GM18519 (cell line): ENCODE measurements at regions not wholly inside any gene's neighbourhood (a gene's known extent, or its start where the extent isn't known, plus 50 kb on each side); places are given as distances from the start of the nearest gene placed in this dataset.

Source experiments
- ATAC-seq: cut with Tn5 transposase; IDR thresholded peaks from one replicate; pipeline ENCODE4 v1.9.1; 2021; ENCODE audit warnings: mild to moderate bottlenecking, moderate library complexity; ENCODE audit not compliant: unreplicated experiment, low FRiP score

DNA sequence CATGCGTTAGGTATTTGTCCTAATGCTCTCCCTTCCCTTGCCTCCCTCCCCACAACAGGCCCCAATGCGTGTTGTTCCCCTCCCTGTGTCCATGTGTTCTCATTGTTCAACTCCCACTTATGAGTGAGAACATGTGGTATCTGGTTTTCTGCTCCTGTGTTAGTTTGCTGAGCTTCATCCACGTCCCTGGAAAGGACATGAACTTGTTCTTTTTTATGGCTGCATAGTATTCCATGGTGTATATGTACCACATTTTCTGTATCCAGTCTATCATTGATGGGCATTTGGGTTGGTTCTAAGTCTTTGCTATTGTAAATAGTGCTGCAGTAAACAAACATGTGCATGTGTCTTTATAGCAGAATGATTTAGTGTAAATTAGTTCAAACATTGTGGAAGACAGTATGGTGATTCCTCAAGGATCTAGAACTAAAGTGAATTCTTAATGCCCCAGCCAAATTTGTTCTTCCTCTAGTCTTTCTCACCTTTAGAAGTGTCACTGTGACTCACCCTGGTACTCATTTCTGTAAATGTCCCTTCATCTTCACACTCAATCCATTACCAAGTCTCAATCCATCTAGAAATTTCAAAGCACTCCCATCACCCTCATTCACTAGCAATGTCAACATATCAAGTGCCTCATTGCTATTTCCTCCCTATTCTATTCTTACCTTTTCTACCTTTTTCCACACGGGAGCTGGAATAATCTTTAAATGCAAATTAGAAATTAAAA lies 123.9 kb downstream of the MREG start:
- peak; percentile 42 for ATAC-seq

DNA sequence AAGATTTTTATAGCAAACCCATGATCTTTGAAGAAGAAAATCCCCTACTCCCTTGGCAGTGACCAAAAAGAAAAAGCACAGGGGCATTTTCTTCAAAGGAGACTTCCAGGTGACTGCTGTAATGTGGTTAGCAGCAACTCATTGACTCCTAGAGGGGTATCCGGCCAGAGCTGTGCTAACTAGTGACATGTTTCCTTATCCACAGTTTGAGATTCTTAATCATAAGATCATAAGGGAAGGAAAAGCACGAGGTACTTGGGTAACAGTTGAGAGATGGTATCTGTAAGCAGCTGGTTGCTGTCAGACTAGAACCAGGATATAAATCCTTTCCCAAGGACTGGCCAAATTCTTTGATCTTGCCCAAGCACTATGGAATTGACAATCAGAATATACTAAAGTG lies 124.7 kb downstream of the MREG start:
- ATAC-seq, result no peak

DNA sequence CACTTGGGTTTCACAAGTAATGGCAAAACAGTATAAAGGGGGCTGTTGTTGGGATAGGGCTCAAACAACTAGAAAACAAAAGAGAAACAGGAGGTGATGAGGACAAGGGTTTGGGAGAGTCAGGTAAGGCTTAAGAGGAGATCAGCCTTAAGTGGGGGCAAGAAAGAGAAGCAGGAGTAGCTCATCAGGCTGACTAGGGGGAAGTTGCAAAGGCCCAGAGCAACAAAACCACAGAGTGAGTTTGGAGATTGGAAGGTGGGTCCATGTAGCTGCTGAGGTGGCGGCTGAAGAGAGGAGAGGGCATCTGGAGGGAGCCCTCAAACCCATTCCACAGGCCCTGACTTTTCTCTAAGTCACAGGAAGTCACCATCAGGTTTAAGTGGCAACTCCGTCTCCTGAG lies 126.0 kb downstream of the MREG start:
- no peak for ATAC-seq

DNA sequence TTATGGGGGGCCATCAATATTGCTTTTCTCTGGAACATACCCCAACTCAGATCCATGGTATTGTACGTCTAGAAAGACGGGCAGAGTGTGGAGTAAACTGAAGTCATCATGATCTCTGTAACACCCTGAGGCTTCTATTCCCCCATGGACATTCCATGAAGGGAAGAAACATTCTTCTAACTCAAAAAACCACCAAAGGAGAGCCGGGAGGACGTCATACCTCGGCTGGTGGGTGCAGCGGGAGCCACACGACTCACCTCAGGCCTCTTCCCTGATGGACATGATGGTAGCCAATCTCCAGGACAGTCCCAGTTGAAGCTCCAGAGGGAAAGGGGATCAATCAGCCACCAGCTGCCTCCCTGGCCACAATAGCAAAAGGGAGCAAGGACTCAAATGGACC lies 127.3 kb downstream of the MREG start:
- ATAC-seq, result no peak

DNA sequence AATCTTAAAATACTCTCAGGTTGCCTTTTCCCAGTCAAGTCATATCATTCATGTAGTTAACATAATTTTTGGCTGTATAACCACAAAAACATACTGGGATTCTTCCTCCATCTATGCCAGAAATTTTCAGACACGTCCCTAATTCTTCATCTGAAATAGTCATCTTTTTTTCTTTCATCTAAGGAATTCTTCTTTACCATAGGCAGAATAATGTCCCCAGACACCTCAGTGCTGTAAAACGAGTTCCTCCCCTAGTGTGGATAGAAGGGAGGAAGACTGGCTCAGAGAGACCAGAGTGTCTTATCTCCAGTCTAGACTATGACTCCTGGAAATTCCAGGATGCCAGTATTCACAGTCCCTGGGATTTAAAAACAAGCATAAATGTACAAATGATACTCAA lies 127.8 kb downstream of the MREG start:
- no peak for ATAC-seq

DNA sequence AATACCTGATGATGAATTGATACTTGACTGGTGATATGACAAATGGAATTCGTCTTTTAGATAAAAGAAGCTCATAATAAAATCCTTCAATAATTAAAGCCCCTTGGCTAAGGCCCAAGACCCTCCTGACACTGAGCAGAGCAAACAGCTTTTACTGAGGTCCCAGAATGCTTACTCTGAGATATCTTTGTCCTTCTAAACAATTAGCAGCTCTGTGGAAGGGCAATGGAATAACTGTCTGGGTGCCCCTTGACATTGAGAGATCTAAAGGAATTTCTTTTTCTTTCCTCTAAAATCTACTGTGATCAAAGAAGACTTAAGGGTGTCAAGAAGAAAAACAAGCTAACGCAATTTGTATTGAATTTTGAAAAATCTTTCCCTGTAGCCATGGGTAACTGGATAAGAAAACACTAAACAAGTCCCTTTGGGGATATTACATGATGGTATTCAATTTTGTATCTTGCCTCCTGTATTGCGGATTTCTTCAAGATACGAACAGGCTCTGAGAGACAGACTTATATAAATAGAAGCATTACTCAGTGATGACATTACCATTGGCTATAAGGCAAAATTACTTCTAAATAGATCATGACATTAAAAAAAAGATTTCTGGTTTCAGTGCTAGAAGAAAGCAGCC lies 128.8 kb downstream of the MREG start:
- ATAC-seq, result no peak

DNA sequence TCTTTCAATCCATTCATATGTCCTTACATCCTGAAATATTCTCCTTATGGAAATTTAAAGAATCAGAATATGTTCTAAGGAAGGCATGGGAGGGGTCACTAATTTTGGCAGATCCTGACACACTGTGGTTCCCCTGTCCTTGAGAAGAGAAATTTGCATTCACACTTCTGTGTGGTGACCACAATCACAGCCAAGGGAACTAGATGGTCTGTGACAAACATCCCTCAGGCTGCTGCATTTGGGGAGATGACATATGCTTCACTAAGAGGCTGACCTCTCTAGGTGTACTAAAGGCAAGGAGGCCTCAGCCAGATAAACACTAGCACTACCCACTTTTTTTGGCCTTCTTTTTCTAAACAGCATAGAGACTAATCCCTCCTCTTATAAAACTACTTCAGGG lies 129.6 kb downstream of the MREG start:
- peak; percentile 61 for ATAC-seq

DNA sequence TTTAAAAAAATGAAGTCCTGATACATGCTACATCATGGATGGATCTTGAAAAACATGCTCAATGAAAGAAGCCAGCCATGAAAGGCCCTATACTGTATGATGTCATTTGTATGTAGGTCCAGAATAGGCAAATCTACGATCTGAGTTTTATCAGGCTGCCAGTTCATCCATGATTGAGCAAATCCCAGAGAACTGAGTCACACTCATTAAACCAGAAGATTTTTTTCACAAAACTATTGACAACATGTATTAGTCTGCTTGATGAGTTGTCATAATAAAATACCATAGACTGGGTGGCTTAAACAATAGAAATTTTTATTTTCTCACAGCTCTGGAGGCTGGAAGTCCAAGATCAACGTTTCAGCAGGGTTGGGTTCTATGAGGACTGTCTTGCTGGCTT lies 130.7 kb downstream of the MREG start:
- ATAC-seq, result no peak

DNA sequence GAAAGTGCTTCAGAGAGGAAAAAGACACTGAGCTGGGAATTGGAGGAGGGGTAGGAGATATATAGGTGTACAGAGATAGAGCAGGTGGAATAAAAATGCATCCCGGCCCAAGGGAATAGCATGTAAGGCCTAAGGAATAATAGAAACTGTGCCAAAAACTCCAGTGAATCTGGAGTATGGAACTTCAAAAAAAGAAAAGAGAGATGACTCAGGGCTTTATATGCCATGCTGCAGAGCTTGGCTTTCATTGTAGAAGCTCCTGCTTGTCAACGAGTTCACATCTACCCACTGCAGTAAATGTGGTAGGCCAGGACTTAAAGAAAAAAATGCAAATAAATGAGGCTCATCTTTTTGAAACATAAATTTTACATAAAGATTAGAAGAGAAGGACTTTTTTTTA lies 131.8 kb downstream of the MREG start:
- ATAC-seq, result no peak

DNA sequence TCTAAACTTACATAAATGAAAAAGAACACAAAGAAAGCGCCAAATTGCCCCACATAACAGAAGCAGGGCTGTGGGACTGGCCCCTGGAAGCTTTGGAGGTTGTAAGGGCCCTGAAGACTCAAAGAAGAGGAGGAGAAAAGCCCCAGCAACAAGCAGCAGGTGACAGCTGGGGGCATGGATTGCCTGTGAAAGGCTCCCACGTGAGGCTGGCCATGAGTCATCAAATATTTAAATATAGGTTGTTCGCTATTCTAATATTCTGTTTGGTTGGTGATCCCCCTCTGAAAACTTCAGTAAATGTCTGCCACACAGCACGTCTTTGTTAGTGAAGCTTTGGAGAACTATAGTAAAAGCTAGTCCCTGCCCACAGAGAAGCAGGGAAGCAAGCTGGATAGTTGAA lies 132.4 kb downstream of the MREG start:
- peak; percentile 46 for ATAC-seq

DNA sequence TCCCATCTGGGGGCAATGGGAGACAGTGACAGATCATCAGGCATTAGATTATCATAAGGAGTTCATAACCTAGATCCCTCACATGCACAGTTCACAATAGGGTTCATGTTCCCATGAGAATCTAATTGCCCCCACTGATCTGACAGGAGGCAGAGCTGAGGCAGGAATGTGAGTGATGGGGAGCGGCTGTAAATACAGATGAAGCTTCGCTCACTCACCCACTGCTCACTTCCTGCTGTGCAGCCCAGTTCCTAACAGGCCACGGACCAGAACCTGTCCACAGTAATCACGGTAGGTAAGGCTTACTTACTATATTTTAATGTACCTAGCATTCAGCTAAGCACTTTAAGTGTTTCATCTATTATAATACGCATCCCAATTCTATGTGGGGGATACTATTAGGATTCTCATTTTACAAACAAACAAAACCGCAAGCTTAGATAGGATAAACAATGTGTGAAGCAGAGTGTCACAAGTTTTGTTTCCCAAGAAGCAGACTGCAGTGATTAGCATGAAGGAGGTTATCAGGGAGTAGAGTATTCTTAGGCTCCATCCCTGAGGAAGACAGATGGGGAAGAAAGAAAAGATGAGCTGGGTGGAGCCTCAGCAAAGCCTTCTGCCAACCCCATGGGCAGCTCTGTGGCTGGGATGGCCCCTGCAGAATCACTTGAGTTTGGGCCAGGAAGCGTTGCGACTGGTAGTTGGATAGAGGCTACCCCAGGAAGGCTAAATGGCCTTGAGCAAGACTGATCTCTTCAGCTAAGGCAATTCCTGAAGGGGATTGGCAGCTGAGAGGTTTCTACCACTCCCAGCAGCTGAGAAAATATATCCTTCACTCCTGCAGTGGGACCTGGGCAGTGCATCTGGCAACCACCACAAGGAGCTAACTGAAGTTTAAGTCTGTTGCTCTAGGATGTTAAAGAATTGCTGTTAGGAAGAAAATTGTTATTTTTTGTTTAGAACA lies 133.1 kb downstream of the MREG start:
- no peak for ATAC-seq

DNA sequence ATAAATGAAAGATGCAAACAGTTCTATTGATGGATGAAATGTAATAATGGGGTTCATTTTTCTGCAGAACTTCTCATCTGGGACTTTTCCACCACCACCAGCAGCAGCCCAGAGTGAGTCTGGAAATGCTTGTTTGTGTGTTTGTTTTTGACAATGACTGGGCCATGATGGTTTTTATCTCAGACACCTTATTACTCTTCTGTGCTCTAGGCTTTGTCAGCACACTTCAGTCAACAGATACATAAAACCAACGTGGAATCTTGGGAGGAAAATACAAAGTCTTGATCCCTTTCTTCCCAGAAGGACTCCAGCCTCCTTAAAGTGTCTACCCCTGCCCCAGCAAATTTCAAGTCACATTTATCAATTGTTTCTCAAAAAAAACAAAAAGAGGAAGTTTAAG lies 134.0 kb downstream of the MREG start:
- ATAC-seq, result no peak

DNA sequence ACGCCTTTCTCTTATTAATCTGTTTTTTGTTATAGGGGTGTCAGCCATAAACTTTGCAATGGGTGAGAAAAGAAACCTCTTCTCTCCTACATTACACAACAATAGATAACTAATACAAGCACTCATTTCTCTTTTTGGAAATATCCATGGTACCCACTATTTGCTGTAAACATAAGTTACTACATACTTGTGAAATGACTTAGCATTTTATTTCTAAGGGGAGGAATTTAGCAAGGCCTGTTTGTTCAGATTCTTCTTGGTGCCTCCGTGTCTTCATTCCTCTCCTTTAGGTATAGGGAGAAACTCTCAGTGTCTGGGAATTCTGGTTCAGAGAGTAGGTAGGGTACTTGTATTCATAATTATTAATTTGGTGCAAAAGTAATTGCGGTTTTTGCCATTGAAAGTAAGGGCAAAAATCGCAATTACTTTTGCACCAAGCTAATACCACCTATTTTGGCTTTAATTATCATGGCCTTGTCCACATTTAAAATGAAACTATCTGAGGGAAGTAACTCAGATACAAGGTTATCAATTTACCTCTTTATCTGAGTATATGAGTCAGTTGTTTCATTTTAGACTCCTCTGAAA lies 134.8 kb downstream of the MREG start:
- ATAC-seq, result no peak

DNA sequence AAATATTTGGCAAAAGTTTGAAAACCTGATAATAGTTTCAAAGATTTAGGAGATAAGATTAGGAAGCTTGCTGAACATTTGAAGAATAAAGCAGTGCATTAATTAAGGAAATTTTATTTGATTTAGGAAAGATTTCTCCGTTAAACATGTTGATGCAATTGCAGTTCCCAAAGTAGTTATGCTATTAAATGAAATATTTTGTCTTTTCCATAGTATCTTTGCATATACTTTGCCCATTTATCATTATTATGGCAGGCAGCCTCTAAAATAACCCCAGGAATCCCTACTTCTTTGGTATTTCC lies 136.5 kb downstream of the MREG start:
- ATAC-seq, result no peak

DNA sequence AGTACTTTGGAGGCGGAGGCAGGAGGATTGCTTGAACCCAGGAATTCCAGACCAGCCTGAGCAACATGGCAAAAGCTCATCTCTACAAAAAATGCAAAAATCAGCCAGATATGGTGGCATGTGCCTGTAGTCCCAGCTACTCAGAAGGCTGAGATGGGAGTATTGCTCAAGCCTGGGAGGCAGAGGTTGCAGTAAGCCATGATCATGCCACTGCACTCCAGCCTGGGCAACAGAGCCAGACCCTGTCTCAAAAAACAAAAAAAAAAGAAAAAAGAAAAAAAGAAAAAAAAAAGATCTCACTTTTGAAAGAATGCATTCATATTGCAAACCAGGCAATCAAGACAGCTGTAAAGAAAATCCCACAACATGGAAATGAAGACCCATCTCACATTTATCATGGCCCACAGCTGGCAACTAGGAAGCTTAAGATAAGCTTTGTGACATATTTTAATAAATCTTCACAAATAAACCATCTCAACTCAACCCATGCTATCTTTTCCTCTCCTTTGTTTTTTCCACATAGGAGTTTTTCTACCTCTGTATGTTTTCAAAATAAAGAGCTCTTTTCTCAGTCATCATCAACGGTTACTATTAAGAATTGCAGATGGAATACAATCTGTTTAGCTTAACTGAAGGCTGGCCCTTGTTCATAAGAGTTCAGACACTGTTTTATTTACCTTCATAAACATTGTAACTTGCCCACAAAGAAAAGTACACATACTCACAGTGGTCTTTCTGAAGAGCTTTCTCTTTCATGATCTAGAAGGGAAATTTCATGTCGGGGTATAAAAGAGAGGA lies 137.0 kb downstream of the MREG start:
- ATAC-seq, result no peak

DNA sequence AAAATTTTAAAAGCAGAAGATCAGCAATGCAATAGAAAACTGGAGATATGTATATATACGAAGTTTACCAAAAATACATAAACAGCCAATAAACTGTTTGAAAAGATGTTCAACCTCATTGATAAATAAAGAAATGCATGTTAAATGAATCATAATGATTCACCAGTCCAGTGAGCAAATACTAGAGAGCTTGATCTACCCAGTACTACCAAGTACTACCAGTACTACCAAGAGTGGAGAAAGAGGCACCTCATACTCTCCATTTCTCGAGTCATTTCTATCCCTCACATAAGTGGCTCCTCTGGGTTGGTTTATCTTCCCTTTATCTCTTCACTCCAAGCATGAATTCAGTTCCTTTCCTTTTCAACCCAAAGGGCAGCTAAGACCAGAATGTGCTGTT lies 138.9 kb downstream of the MREG start:
- no peak for ATAC-seq

DNA sequence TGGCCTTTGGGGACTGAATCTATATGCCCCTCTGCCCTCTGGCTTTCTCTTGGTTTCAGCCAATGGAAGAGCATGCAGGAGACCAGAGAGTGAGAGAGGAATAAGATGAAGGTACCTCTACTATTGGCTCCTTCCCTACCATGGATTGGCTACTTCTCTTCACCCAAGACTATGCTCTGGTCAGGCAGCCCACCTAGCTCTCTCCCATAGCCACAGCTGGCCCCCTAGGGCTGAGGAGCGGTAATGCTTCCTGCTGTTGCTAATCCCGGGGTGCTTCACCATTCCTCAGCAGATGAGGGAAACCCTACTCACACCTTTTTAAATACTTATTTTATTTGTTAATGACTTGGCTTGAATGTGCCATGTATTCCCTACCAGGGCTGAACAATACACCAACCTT lies 142.4 kb downstream of the MREG start:
- ATAC-seq, result no peak

DNA sequence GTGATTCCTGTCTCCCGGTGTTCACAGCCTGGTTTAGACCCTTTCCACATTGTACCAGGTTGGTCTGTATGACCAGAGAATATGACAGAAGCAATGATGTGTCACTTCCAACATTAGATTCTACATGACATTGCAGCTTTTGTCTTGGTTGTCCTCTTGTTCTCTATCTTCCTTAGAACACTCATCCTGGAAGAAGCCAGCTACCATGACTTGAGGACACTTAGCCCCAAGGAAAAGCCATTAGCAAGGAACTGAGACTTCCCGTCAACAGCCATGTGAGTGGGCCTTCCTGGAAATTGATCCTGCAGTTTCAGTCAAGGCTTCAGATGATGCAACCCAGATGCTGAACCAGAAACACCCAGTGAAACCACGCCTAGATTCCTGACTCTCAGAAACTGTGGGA lies 143.3 kb downstream of the MREG start:
- no peak for ATAC-seq

DNA sequence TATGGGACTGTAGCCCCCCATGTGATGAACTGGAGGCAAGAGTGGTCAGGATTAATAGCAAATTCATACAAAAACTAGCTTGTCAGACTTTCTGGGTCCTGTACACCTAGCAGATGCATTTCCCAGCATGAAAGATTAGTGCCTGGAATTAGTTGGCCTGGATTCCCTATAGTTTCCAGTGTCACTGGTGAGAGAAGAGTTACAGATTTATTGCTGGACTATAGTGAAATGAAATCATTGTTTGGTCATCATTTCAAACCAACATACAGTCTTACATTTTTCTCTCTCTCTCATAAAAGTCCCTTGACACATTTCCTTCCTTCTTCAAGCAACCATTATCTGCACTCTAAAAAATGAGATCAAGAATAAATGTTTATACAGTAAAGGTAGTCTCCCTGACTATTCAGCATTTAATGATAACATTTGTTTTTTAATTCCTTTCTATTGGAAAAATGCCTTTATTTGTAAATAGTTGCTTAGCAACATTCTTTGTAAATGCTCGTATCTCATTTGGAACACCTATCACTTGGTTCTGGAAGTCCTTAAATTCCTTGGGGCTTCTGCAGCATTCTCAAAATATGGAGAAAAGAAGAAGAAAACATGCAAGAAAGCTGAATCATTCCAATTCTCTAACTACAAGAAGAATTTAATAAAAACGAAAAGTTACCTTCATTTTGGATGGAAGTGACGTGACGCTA lies 144.4 kb downstream of the MREG start:
- no peak for ATAC-seq

DNA sequence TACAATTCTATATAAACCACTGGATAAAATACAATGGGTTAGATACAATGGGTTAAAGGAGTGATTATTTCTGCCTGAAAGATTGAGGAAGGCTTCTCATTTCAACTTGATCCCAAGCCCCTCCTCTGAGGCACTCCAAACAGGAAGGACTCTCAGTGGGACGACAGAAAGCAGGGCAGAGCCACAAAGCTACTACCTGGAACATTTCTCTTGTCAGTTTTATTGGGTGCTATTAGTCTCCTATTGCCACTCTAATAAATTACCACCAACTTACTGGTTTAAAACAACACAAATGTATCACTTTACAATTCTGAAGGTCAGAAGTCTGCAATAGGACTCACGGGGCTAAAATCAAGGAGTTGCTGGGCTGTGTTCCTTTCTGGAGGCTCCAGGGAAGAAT lies 146.7 kb downstream of the MREG start:
- ATAC-seq, result no peak
